ENCODE measurements at regions not wholly inside any gene's neighbourhood (a gene's known extent, or its start where the extent isn't known, plus 50 kb on each side); places are given as distances from the start of the nearest gene placed in this dataset.
"Not testable (repeated sequence)": the region's sequence is repeated elsewhere in the genome, so short reads cannot be mapped to it uniquely, and the experiment has no call there.

- TF ChIP-seq CTCF (IDR thresholded peaks at IDR 0.05), result no peak
- no peak for ATAC-seq (ENCODE audit: low FRiP score)
- no peak for DNase-seq (ENCODE audit: low spot score)
Observed at GRCh38 chr5:92674321-92674720, 906.7 kb downstream of the NR2F1-AS1 start.

GRCh38 chr5:92665506-92665905, 915.5 kb downstream of the NR2F1-AS1 start:
- ATAC-seq (ENCODE audit: low FRiP score), result no peak
- TF ChIP-seq CTCF (IDR thresholded peaks at IDR 0.05), result no peak
- no peak for DNase-seq (ENCODE audit: low spot score)

- ATAC-seq (ENCODE audit: low FRiP score) (no peak), DNase-seq (ENCODE audit: low spot score) (no peak)
- TF ChIP-seq CTCF (IDR thresholded peaks at IDR 0.05), result no peak
Observed at GRCh38 chr5:92662741-92663140, 918.3 kb downstream of the NR2F1-AS1 start.

GRCh38 chr5:92659246-92659645, 921.8 kb downstream of the NR2F1-AS1 start:
- ATAC-seq (ENCODE audit: low FRiP score), result no peak
- TF ChIP-seq CTCF (IDR thresholded peaks at IDR 0.05), result no peak
- no peak for DNase-seq (ENCODE audit: low spot score)

GRCh38 chr5:92654601-92655000, 926.4 kb downstream of the NR2F1-AS1 start:
- ATAC-seq (ENCODE audit: low FRiP score); DNase-seq (ENCODE audit: low spot score): not testable (repeated sequence)

GRCh38 chr5:92653730-92654461, 927.1 kb downstream of the NR2F1-AS1 start:
- ATAC-seq (ENCODE audit: low FRiP score) (no peak), DNase-seq (ENCODE audit: low spot score) (no peak)
- TF ChIP-seq CTCF (IDR thresholded peaks at IDR 0.05), result no peak

GRCh38 chr5:92652756-92653155, 928.3 kb downstream of the NR2F1-AS1 start:
- DNase-seq (ENCODE audit: low spot score) (no peak), ATAC-seq (ENCODE audit: low FRiP score) (no peak)
- no peak for TF ChIP-seq CTCF (IDR thresholded peaks at IDR 0.05)
